DMS153 treated with DMSO at 0.1 percent for 48 hours (cell line): ENCODE measurements at regions not wholly inside any gene's neighbourhood (a gene's known extent, or its start where the extent isn't known, plus 50 kb on each side); places are given as distances from the start of the nearest gene placed in this dataset.
"Not testable (repeated sequence)": the region's sequence is repeated elsewhere in the genome, so short reads cannot be mapped to it uniquely, and the experiment has no call there.

Experiments used
- DNase-seq: peaks from one replicate; lab custom pipeline; 2025; ENCODE audit not compliant: unreplicated experiment; lab: John Stamatoyannopoulos, UW

GRCh38 chr16:59385959-59386358 is 651.8 kb upstream of the GOT2 start:
- DNase-seq: no peak

- no peak for DNase-seq
Observed at GRCh38 chr16:59385491-59385890, 651.4 kb upstream of the GOT2 start.

GRCh38 chr16:59373632-59374031 is 639.5 kb upstream of the GOT2 start:
- DNase-seq: no peak

- DNase-seq: no peak
Observed at GRCh38 chr16:59370717-59371116, 636.6 kb upstream of the GOT2 start.

GRCh38 chr16:59369523-59369922 is 635.4 kb upstream of the GOT2 start:
- DNase-seq: no peak

- DNase-seq: no peak
Observed at GRCh38 chr16:59368586-59368985, 634.5 kb upstream of the GOT2 start.

GRCh38 chr16:59356709-59357108 is 622.6 kb upstream of the GOT2 start:
- no peak for DNase-seq

GRCh38 chr16:59356144-59356543 is 622.0 kb upstream of the GOT2 start:
- no peak for DNase-seq

GRCh38 chr16:59355704-59356103 is 621.6 kb upstream of the GOT2 start:
- DNase-seq: no peak

- DNase-seq: no peak
Observed at GRCh38 chr16:59351305-59351903, 617.3 kb upstream of the GOT2 start.

- no peak for DNase-seq
Observed at GRCh38 chr16:59350670-59351069, 616.6 kb upstream of the GOT2 start.

GRCh38 chr16:59342669-59343068 is 608.6 kb upstream of the GOT2 start:
- DNase-seq: no peak

- no peak for DNase-seq
Observed at GRCh38 chr16:59341368-59341767, 607.3 kb upstream of the GOT2 start.

GRCh38 chr16:59339871-59340270 is 605.8 kb upstream of the GOT2 start:
- no peak for DNase-seq

GRCh38 chr16:59336136-59336695 is 602.1 kb upstream of the GOT2 start:
- no peak for DNase-seq

GRCh38 chr16:59331708-59332107 is 597.6 kb upstream of the GOT2 start:
- DNase-seq: not testable (repeated sequence)

GRCh38 chr16:59330019-59330670 is 596.0 kb upstream of the GOT2 start:
- DNase-seq: no peak

GRCh38 chr16:59328961-59329360 is 594.8 kb upstream of the GOT2 start:
- DNase-seq: no peak

- no peak for DNase-seq
Observed at GRCh38 chr16:59327894-59328293, 593.8 kb upstream of the GOT2 start.

- DNase-seq: no peak
Observed at GRCh38 chr16:59326955-59327354, 592.8 kb upstream of the GOT2 start.

GRCh38 chr16:59324462-59324861 is 590.3 kb upstream of the GOT2 start:
- DNase-seq: no peak

GRCh38 chr16:59320657-59321056 is 586.5 kb upstream of the GOT2 start:
- no peak for DNase-seq

- no peak for DNase-seq
Observed at GRCh38 chr16:59319871-59320270, 585.8 kb upstream of the GOT2 start.
